ENCODE measurements at regions not wholly inside any gene's neighbourhood (a gene's known extent, or its start where the extent isn't known, plus 50 kb on each side); places are given as distances from the start of the nearest gene placed in this dataset.

DNA sequence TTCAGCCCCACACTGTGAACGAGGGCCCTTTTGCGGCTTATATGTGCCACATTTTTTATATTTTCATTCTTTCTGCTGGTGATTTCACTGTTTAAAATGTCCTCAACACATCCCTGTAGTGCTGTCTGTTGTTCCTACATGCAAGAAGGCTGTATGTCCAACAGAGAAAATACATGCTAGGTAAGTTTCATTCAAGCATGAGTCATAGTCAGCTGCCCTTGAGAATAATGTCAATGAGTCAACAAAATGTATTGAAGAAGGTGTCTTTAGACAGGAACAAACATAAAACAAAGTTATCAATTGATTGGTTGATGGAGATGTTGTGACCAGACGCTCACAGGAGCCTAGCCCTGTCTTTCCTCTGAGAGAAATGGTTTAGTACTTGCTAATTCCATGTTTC lies 553.4 kb downstream of the PLPP3 start:
- Histone ChIP-seq H2BK12ac (ENCODE audit: insufficient read length, low read depth, low read length) (no peak overlapping the region), H3K27me3 (ENCODE audit: insufficient read depth, low read length) (no peaks in the 10 kb centered on the region), H2AFZ (ENCODE audit: low read length) (no peak overlapping the region), H3K27ac (ENCODE audit: insufficient read length, low read depth, low read length) (no peak overlapping the region), H3K9ac (ENCODE audit: extremely low read depth, insufficient read length, low read length) (no peak overlapping the region), H3K4ac (ENCODE audit: low read depth, low read length) (no peak overlapping the region), H3K18ac (ENCODE audit: insufficient read length, low read depth, low read length) (no peak overlapping the region), H3K56ac (ENCODE audit: insufficient read length, low read depth, low read length) (no peak overlapping the region), H3K4me2 (ENCODE audit: insufficient read depth, insufficient read length, low read length) (no peak overlapping the region), H2BK15ac (ENCODE audit: low read depth, low read length) (no peak overlapping the region), H2BK5ac (ENCODE audit: insufficient read length, low read length) (no peak overlapping the region), H3K79me1 (ENCODE audit: insufficient read depth, low read depth, low read length, poor library complexity, severe bottlenecking) (no peaks in the 10 kb centered on the region), H2BK120ac (ENCODE audit: low read depth, low read length, poor library complexity, severe bottlenecking) (no peak overlapping the region), H3K23ac (ENCODE audit: insufficient read length, low read depth, low read length) (no peak overlapping the region), H4K20me1 (ENCODE audit: control insufficient read depth, insufficient read depth, insufficient read length) (no peaks in the 10 kb centered on the region), H4K5ac (ENCODE audit: insufficient read length, low read depth, low read length) (no peak overlapping the region), H3T11ph (ENCODE audit: low read length) (no peak overlapping the region), H3K14ac (ENCODE audit: insufficient read depth, low read length) (no peak overlapping the region), H3K9me3 (ENCODE audit: control insufficient read depth, low read depth, low read length) (no peaks in the 10 kb centered on the region), H4K8ac (replicated peaks; ENCODE audit: insufficient read length, low read depth, low read length) (no peak overlapping the region), H2BK20ac (ENCODE audit: low read depth, low read length, poor library complexity, severe bottlenecking) (no peak overlapping the region), H3K79me2 (ENCODE audit: insufficient read depth, low read length) (no peaks in the 10 kb centered on the region), H3K23me2 (ENCODE audit: insufficient read length, low read depth, low read length, poor library complexity, severe bottlenecking) (no peaks in the 10 kb centered on the region), H2AK5ac (ENCODE audit: insufficient read length, low read length) (no peak overlapping the region), H3K4me1 (ENCODE audit: insufficient read depth, low read length) (no peaks in the 10 kb centered on the region), H4K91ac (ENCODE audit: insufficient read length, low read depth, low read length) (no peak overlapping the region)
- Mint-ChIP-seq H3K9me3 (peaks cover 6 to 7% of the 10 kb centered on the region in 2 experiments; a peak in 4 of 5 replicates), H3K4me3 (no peak overlapping the region), H3K27ac (no peak overlapping the region), H3K36me3 (ENCODE audit: insufficient read depth in 1 of 3, low read depth in 3 of 3) (peaks cover 0 to 5% (median 0%) of the 10 kb centered on the region in 3 experiments; a peak in 2 of 7 replicates), H3K27me3 (ENCODE audit: low read depth) (no peaks in the 10 kb centered on the region), H3K4me1 (no peaks in the 10 kb centered on the region)
- TF ChIP-seq, protein P1, sequence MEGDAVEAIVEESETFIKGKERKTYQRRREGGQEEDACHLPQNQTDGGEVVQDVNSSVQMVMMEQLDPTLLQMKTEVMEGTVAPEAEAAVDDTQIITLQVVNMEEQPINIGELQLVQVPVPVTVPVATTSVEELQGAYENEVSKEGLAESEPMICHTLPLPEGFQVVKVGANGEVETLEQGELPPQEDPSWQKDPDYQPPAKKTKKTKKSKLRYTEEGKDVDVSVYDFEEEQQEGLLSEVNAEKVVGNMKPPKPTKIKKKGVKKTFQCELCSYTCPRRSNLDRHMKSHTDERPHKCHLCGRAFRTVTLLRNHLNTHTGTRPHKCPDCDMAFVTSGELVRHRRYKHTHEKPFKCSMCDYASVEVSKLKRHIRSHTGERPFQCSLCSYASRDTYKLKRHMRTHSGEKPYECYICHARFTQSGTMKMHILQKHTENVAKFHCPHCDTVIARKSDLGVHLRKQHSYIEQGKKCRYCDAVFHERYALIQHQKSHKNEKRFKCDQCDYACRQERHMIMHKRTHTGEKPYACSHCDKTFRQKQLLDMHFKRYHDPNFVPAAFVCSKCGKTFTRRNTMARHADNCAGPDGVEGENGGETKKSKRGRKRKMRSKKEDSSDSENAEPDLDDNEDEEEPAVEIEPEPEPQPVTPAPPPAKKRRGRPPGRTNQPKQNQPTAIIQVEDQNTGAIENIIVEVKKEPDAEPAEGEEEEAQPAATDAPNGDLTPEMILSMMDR (conservative IDR thresholded peaks at IDR 0.05) = no peak
- DNase-seq = no peak
- WGBS (ENCODE audit: extremely low coverage, insufficient read length, low lambda C conversion rate) = no CpG with 5 or more reads among the region's 3 CpGs

Measured in H9 (cell line).